K562 (cell line): ENCODE measurements at regions not wholly inside any gene's neighbourhood (a gene's known extent, or its start where the extent isn't known, plus 50 kb on each side); places are given as distances from the start of the nearest gene placed in this dataset.

ENCODE experiments used
- CBFB ChIP-seq: sonication (generic); formaldehyde crosslinking; IDR thresholded peaks from 2 replicates; pipeline ENCODE4 v1.4.0; 2020; ENCODE audit warnings: mild to moderate bottlenecking, missing genetic modification reagents
- CEBPB ChIP-seq: fragments of 450-650 bp; IDR thresholded peaks from 2 replicates; pipeline ENCODE4 v1.6.1; 2016; ENCODE audit warnings: missing genetic modification characterization, missing compliant biosample characterization
- EGR1 ChIP-seq: fragments of 450-650 bp; conservative IDR thresholded peaks from 2 replicates; pipeline ENCODE4 v1.6.1; 2017; ENCODE audit warnings: mild to moderate bottlenecking
- EHMT2 ChIP-seq: fragments of 450-650 bp; IDR thresholded peaks from 2 replicates; pipeline ENCODE4 v1.6.1; 2018; ENCODE audit warnings: antibody characterized with exemption
- GTF2A2 ChIP-seq: IDR thresholded peaks from 2 replicates; pipeline ENCODE4 v1.6.1; 2016; ENCODE audit warnings: mild to moderate bottlenecking, missing genetic modification characterization, missing compliant biosample characterization
- ILF3 ChIP-seq: fragments of 450-650 bp; IDR thresholded peaks from 2 replicates; pipeline ENCODE4 v1.6.1; 2018; ENCODE audit warnings: antibody characterized with exemption, mild to moderate bottlenecking, moderate library complexity, borderline replicate concordance
- KLF6 ChIP-seq: fragments of 250-450 bp; sonication (Bioruptor Pico); IDR thresholded peaks from 2 replicates; pipeline ENCODE4 v1.4.0; 2020; ENCODE audit warnings: mild to moderate bottlenecking, moderate library complexity, borderline replicate concordance
- RAD51 ChIP-seq: fragments of 450-650 bp; IDR thresholded peaks from 2 replicates; pipeline ENCODE4 v1.7.1; 2016; ENCODE audit warnings: low read depth, mild to moderate bottlenecking, borderline replicate concordance
- SAFB ChIP-seq: fragments of 200-400 bp; formaldehyde crosslinking; IDR thresholded peaks from 2 replicates; pipeline ENCODE4 v1.6.1; 2017; ENCODE audit warnings: low read depth, low read length, borderline replicate concordance
- SNIP1 ChIP-seq: fragments of 450-650 bp; IDR thresholded peaks from 2 replicates; pipeline ENCODE4 v1.7.1; 2017; ENCODE audit warnings: low read depth, mild to moderate bottlenecking
- XRCC3 ChIP-seq: fragments of 450-650 bp; IDR thresholded peaks from 2 replicates; pipeline ENCODE4 v1.6.1; 2017; ENCODE audit warnings: mild to moderate bottlenecking, moderate library complexity
- ZNF408 ChIP-seq: fragments of 250-450 bp; sonication (Bioruptor Pico); IDR thresholded peaks from 2 replicates; pipeline ENCODE4 v1.4.0; 2020; ENCODE audit warnings: low read depth, mild to moderate bottlenecking, moderate library complexity
- ZNF561 ChIP-seq: fragments of 450-650 bp; formaldehyde crosslinking; conservative IDR thresholded peaks from 2 replicates; pipeline ENCODE4 v1.4.0; 2020; ENCODE audit warnings: mild to moderate bottlenecking, moderate library complexity
- TF ChIP-seq, protein P1 (sequence below): fragments of 450-650 bp; IDR thresholded peaks from 2 replicates; pipeline ENCODE4 v1.6.1; 2018; ENCODE audit warnings: mild to moderate bottlenecking, low read depth; ENCODE audit not compliant: partially characterized antibody
- TF ChIP-seq, protein P2 (sequence below): fragments of 450-650 bp; IDR thresholded peaks from one replicate; pipeline ENCODE4 v1.6.1; 2018; ENCODE audit warnings: mild to moderate bottlenecking, moderate library complexity; ENCODE audit not compliant: partially characterized antibody
- TF ChIP-seq, protein P3 (sequence below): sonication (generic); formaldehyde crosslinking; IDR thresholded peaks from 2 replicates; pipeline ENCODE4 v1.8.0; 2022; ENCODE audit warnings: missing genetic modification reagents, mild to moderate bottlenecking, moderate library complexity, borderline replicate concordance
- TF ChIP-seq, protein P4 (sequence below): fragments of 250-450 bp; sonication (Bioruptor Pico); IDR thresholded peaks from 2 replicates; pipeline ENCODE4 v1.8.0; 2021; ENCODE audit warnings: moderate library complexity, mild to moderate bottlenecking, inconsistent platforms
- TF ChIP-seq, protein P5 (sequence below): fragments of 450-650 bp; formaldehyde crosslinking; conservative IDR thresholded peaks from 2 replicates; pipeline ENCODE4 v1.4.0; 2022; ENCODE audit warnings: mild to moderate bottlenecking, missing genetic modification characterization

DNA sequence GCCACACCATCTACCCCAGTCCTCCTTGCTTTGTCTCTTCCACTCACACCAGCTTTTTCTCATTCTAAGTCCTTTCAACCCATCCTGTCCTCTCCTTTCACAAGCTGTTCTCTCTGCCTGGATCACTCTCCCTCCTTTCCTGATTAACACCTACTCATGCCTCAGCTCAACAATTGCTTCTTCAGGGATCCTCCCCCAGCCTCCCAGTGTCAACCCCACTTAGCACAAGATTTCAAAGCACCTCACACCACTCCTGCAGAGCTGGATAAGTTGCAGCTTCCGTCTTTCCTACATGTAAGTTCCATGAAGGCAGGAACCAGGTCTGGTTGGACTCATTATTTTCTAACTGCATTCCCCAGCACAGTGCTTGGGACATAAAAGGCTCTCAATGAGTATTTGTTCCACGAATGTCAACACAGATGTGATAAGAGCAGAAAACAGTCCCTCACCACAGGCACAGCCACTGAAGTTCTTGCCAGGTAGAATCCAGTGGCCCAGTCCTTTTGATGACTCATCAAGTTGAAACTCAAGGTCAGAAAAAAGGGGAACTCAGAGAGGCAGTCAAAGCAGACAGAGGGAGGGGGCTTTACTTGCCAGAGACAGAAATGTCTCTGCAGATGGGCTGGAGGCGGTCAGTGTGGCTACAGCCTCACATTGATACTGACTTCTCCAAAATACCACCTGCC lies 193.4 kb upstream of the PRDM1 start (continued):
- TF ChIP-seq, protein P1, sequence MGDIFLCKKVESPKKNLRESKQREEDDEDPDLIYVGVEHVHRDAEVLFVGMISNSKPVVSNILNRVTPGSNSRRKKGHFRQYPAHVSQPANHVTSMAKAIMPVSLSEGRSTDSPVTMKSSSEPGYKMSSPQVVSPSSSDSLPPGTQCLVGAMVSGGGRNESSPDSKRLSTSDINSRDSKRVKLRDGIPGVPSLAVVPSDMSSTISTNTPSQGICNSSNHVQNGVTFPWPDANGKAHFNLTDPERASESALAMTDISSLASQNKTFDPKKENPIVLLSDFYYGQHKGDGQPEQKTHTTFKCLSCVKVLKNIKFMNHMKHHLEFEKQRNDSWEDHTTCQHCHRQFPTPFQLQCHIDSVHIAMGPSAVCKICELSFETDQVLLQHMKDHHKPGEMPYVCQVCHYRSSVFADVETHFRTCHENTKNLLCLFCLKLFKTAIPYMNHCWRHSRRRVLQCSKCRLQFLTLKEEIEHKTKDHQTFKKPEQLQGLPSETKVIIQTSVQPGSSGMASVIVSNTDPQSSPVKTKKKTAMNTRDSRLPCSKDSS: no peak
- TF ChIP-seq SAFB (no peak), ZNF561 (no peak), GTF2A2 (tag) (no peak), EGR1 (no peak), ILF3 (no peak), CBFB (CRISPR knock-in tag) (no peak), CEBPB (tag) (0 out of 2 replicates have a peak, but pooled peaks have one; percentile 12), ZNF408 (CRISPR knock-in tag) (no peak), XRCC3 (no peak), EHMT2 (peak; percentile 47; the same call in 1 of the 2 replicates), SNIP1 (no peak), KLF6 (CRISPR knock-in tag) (no peak), RAD51 (no peak)
- TF ChIP-seq, protein P2, sequence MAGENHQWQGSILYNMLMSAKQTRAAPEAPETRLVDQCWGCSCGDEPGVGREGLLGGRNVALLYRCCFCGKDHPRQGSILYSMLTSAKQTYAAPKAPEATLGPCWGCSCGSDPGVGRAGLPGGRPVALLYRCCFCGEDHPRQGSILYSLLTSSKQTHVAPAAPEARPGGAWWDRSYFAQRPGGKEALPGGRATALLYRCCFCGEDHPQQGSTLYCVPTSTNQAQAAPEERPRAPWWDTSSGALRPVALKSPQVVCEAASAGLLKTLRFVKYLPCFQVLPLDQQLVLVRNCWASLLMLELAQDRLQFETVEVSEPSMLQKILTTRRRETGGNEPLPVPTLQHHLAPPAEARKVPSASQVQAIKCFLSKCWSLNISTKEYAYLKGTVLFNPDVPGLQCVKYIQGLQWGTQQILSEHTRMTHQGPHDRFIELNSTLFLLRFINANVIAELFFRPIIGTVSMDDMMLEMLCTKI: no peak
- TF ChIP-seq, protein P3, sequence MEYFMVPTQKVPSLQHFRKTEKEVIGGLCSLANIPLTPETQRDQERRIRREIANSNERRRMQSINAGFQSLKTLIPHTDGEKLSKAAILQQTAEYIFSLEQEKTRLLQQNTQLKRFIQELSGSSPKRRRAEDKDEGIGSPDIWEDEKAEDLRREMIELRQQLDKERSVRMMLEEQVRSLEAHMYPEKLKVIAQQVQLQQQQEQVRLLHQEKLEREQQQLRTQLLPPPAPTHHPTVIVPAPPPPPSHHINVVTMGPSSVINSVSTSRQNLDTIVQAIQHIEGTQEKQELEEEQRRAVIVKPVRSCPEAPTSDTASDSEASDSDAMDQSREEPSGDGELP (CRISPR knock-in tag): no peak
- TF ChIP-seq, protein P4, sequence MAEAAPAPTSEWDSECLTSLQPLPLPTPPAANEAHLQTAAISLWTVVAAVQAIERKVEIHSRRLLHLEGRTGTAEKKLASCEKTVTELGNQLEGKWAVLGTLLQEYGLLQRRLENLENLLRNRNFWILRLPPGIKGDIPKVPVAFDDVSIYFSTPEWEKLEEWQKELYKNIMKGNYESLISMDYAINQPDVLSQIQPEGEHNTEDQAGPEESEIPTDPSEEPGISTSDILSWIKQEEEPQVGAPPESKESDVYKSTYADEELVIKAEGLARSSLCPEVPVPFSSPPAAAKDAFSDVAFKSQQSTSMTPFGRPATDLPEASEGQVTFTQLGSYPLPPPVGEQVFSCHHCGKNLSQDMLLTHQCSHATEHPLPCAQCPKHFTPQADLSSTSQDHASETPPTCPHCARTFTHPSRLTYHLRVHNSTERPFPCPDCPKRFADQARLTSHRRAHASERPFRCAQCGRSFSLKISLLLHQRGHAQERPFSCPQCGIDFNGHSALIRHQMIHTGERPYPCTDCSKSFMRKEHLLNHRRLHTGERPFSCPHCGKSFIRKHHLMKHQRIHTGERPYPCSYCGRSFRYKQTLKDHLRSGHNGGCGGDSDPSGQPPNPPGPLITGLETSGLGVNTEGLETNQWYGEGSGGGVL (CRISPR knock-in tag): no peak
- TF ChIP-seq, protein P5, sequence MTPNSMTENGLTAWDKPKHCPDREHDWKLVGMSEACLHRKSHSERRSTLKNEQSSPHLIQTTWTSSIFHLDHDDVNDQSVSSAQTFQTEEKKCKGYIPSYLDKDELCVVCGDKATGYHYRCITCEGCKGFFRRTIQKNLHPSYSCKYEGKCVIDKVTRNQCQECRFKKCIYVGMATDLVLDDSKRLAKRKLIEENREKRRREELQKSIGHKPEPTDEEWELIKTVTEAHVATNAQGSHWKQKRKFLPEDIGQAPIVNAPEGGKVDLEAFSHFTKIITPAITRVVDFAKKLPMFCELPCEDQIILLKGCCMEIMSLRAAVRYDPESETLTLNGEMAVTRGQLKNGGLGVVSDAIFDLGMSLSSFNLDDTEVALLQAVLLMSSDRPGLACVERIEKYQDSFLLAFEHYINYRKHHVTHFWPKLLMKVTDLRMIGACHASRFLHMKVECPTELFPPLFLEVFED (CRISPR knock-in tag): no peak
